Activated T-helper 9 cell treated with anti-CD3 and anti-CD28 coated beads, Interleukin-2, amount 50 U/mL, for 16 hours (primary cell): ENCODE measurements at regions not wholly inside any gene's neighbourhood (a gene's known extent, or its start where the extent isn't known, plus 50 kb on each side); places are given as distances from the start of the nearest gene placed in this dataset.
"Not testable (repeated sequence)": the region's sequence is repeated elsewhere in the genome, so short reads cannot be mapped to it uniquely, and the experiment has no call there.

Source experiments
- DNase-seq: peaks from one replicate; pipeline ENCODE4 v3.0.0-alpha.2; 2020; ENCODE audit warnings: low read depth

- DNase-seq: no peak
These were observed 255.3 kb upstream of the GJE1 start for GRCh38 chr6:141877275-141877983.

- no peak for DNase-seq
These were observed 257.7 kb upstream of the GJE1 start for GRCh38 chr6:141874930-141875602.

- not testable (repeated sequence) for DNase-seq
These were observed 263.2 kb upstream of the GJE1 start for GRCh38 chr6:141869509-141869908.

- no peak for DNase-seq
These were observed 265.0 kb upstream of the GJE1 start for GRCh38 chr6:141867767-141868166.

DNA sequence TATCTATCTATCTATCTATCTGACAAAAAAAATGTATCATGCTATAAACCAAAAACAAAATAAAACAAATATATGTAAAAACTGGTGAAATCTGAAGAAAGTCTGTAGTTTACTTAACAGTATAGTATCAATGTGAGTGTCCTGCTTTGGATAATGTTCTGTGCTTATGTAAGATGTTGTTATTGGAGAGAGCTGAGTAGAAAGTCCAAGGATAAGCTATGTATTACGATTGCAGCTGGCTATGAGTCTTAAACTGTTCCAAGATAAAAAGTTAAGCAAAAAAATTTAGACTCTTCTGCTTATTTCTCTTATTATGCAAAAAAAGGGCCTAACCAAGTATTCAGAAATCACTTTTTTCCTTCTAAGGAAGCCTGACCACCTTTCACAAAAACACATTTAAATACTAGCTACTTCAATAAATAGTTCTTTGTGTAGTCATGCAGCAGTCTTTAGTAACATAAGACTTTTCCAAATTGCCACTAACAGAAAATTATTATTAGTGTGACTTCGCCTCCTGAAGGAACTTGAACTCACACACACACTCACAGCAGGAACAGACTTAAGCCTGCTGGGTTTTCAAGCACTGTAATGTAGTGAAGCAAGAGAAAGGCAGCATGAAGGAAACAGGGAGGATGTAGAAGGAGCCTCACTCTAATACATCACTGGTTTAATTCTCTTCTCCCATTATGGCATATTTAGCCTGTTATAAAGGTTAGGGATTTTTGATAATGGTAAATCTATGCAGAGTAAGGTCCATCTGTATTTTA, 265.8 kb upstream of the GJE1 start:
- no peak for DNase-seq

- DNase-seq: no peak
These were observed 281.7 kb upstream of the GJE1 start for GRCh38 chr6:141851063-141851462.

DNA sequence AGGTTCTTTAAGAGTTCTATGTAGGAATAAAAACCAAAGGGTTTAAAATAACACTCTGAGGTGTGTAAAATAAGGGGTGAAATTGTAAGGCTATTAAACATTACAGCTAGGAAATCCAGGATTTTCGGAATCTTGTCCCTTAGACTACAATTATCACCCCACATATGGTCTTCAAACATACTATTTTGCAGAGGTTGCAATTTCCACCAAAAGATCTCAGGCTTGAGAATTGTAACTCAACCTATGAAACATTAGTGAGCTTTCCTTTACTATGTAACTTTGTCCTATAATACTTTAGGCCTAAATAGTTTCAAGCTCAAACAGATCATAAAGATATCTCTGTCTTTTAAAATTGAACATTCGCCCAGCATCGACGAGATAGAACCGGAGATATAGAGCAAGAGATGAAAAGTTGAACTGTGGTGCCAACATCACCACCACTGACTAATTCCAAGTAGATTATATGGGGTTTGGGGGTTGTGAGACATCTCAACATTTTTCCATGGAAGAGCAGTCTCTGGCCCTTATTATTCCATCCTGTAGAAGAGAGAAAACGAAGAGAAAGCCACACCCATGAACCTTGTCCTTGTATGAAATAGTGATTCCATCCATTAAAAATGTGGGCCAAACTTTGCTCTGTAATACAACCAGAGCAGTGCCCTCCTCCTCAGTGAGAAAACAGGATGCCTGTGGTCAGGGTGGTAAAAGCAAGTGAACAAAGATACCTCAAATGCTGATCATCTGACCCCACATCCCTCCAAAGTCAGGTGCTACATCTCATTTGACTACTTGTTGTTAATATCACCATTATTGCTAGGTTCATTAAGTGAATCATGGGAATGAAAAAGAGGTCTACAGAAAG, 284.5 kb upstream of the GJE1 start:
- DNase-seq: no peak

- DNase-seq: no peak
These were observed 286.1 kb upstream of the GJE1 start for GRCh38 chr6:141846639-141847038.

DNA sequence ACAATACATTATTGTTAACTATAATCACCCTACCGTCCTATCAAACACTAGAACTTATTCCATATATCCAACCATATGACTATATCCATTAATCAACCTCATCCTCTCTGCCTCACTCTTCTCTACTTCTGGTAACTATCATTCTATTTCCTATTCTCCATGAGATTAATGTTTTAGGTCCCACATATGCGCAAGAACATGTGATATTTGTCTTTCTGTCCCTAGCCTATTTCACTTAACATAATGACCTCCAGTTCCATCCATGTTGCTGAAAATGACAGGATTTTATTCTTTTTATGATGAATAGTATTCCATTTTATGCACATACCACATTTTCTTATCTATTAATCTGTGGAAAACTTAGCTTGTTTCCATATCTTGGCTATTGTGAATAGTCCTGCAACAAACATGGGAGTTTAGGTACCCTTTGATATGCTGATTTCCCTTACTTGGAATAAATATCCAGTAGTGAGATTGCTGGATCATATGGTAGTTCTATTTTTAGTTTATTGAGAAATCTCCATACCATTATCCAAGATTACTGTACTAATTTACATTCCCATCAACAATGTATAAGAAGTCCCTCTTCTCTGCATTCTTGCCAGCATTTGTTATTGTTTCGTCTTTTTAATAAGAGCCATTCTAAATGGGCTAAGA, 289.4 kb upstream of the GJE1 start:
- no peak for DNase-seq

- DNase-seq: no peak
These were observed 299.6 kb upstream of the GJE1 start for GRCh38 chr6:141833001-141833655.

- DNase-seq: no peak
These were observed 302.2 kb upstream of the GJE1 start for GRCh38 chr6:141830530-141830929.

- no peak for DNase-seq
These were observed 303.0 kb upstream of the GJE1 start for GRCh38 chr6:141829566-141830360.

GRCh38 chr6:141824350-141824749, 308.4 kb upstream of the GJE1 start:
- DNase-seq: no peak

DNA sequence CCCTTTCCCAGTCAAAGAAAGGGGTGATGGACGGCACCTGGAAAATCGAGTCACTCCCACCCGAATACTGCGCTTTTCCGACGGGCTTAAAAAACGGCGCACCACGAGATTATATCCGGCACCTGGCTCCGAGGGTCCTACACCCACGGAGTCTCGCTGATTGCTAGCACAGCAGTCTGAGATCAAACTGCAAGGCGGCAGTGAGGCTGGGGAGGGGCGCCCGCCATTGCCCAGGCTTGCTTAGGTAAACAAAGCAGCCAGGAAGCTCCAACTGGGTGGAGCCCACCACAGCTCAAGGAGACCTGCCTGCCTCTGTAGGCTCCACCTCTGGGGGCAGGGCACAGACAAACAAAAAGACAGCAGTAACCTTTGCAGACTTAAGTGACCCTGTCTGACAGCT, 317.7 kb upstream of the GJE1 start:
- not testable (repeated sequence) for DNase-seq

GRCh38 chr6:141809901-141810300, 322.8 kb upstream of the GJE1 start:
- no peak for DNase-seq

- no peak for DNase-seq
These were observed 324.1 kb upstream of the GJE1 start for GRCh38 chr6:141808662-141809061.

DNA sequence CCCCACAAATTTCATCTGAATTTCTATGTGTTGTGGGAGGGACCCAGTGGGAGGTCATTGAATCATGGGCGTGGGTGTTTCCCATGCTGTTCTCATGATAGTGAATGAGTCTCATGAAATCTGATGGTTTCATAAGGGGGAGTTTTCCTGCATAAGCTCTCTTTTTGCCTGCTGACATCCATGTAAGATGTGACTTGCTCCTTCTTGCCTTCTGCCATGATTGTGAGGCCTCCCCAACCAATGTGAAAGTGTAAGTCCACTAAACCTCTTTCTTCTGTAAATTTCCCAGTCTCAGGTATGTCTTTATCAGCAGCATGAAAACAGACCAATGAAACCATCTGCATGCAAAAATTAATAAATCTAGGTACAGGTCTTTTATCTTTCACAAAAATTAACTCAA, 331.8 kb upstream of the GJE1 start:
- DNase-seq: not testable (repeated sequence)

DNA sequence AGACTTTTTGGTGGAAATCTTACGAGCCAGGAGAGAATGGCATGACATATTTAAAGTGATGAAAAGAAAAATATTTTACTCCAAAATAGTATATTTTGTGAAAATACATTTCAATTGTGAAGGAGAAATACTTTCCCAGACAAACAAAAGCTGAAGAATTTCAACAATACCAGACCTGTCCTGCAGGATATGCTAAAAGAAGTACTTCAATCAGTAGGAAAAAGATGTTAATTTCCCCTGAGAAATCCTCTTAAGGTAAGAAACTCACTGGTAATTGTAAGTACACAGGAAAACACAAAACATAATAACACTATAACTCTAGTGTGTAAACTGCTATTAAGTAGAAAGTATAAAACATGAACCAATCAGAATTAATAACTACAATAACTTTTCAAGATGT, 341.8 kb upstream of the GJE1 start:
- DNase-seq: no peak

DNA sequence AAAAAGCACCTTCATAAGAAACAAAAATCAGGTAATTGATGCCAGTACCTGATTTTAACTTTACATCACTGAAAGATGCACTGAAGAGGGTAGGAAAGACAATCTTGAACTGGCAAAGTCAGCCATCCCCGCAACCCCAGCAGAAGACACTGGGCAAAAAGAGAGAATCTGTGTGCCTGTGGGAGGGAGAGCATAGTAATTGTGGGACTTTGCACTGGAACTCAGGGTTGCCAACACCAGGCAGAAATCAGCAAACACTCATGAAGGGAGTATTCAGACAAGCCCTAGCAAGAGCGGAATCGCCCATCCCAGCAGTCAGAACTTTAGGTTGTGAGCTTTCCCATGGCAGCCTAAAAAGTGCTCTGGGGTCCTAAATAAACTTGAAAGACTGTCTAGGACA, 344.6 kb upstream of the GJE1 start:
- no peak for DNase-seq

- DNase-seq: no peak
These were observed 349.1 kb upstream of the GJE1 start for GRCh38 chr6:141783585-141783984.
